Activated T-cell treated with anti-CD3 and anti-CD28 coated beads, Interleukin-2, amount 50 U/mL, for 72 hours (primary cell): ENCODE measurements at regions not wholly inside any gene's neighbourhood (a gene's known extent, or its start where the extent isn't known, plus 50 kb on each side); places are given as distances from the start of the nearest gene placed in this dataset.

ENCODE experiments used
- ATAC-seq, 2 donors: fragments of 150-1000 bp; cut with Tn5 transposase; replicated peaks in 1 of 2; 2 replicates each; pipeline ENCODE4 v1.10.0; 2021; ENCODE audit warnings: moderate library complexity in 2 of 2, mild to moderate bottlenecking in 1 of 2
- DNase-seq, 2 donors: peaks; one replicate each; pipeline ENCODE4 v3.0.0; 2021 to 2022; ENCODE audit warnings: mixed read lengths in 1 of 2
- H3K27ac Mint-ChIP-seq: one replicate; pipeline ENCODE4 v1.8.0; 2022; ENCODE audit warnings: mild to moderate bottlenecking, moderate library complexity, mixed read lengths
- H3K27me3 Mint-ChIP-seq: one replicate; pipeline ENCODE4 v1.8.0; 2022; ENCODE audit warnings: low read depth, mixed read lengths
- H3K36me3 Mint-ChIP-seq, 2 donors: one replicate each; pipeline ENCODE4 v1.8.0; 2022; ENCODE audit warnings: mixed read lengths in 2 of 2, mild to moderate bottlenecking in 1 of 2; ENCODE audit not compliant: insufficient read depth in 2 of 2
- H3K4me1 Mint-ChIP-seq: one replicate; pipeline ENCODE4 v1.8.0; 2022; ENCODE audit warnings: low read depth, mixed read lengths
- H3K4me3 Mint-ChIP-seq, 2 donors: one replicate each; pipeline ENCODE4 v1.8.0; 2022; ENCODE audit warnings: mild to moderate bottlenecking in 2 of 2, mixed read lengths in 2 of 2, moderate library complexity in 2 of 2
- H3K9me3 Mint-ChIP-seq, 2 donors: one replicate each; pipeline ENCODE4 v1.8.0; 2022; ENCODE audit warnings: mixed read lengths in 2 of 2

DNA sequence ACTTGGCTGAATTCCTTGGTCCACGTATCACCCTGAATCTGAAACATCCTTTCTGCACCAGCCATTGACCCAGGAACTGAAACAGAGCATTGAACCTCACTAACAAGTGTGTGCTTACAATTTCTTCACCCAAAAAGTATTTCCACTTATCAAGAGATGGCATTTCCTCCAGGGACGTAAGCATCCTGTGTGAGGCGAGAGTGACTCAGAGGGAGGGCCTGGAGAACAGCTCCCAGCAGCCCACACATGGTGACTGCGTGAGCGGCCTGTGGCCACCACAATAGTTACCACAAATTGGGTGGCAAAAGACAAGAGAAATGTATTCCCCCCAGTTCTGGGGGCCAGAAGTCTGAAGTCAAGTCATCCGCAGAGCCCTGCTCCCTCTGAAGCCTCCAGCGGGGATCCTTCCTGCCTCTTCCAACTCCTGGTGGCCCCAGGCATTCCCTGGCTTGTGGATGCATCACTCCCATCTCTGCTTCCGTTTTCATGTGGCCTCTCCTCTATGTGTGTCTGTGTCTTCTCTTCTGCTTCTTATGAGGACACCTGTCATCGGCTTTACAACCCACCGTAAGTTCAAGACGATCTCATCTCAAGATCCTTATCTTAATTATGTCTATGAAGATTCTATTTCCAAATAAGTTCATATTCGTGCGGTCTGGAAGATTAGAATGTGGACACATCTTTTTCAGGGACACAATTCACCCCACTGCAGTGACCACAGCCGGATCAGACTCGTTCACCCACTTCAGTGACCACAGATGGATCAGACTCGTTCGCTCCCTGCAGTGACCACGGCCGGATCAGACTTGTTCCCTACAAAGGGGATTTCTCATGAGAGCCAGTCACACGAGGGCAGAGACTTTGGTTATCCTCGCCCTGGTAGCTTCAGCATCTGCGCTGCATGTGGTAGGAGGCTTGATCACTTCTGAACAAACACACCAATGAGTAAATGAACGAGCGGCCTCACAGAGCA is 122.6 kb upstream of the FOXF1 start:
- Mint-ChIP-seq H3K9me3 (no peaks in the 10 kb centered on the region), H3K27me3 (peaks cover 7% of the 10 kb centered on the region), H3K4me1 (no peaks in the 10 kb centered on the region), H3K4me3 (no peak overlapping the region), H3K27ac (no peak overlapping the region), H3K36me3 (no peaks in the 10 kb centered on the region)
- DNase-seq (no peak), ATAC-seq (no peak)

DNA sequence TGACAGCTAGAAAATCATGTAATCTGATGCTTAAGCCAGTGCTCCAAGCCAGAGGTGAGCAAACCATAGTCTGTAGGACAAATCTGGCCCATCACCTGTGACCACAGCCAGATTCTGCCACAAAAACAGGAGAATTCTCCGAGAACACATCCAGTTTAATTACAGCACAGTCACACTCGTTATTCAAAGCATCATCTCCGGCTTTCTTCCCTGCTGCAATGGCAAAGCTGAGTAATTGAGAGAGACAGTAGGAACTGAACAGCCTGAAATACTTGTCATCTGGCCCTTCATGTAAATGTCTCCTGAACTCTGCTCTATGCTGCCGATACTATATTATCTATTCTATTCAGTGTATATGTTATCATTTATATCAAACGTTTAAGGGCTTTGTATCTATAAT is 121.4 kb upstream of the FOXF1 start:
- no peak overlapping the region for H3K27ac Mint-ChIP-seq
- no peaks in the 10 kb centered on the region for H3K4me1 Mint-ChIP-seq
- no peaks in the 10 kb centered on the region for H3K36me3 Mint-ChIP-seq
- no peaks in the 10 kb centered on the region for H3K9me3 Mint-ChIP-seq
- H3K4me3 Mint-ChIP-seq: no peak overlapping the region
- no peak for ATAC-seq
- H3K27me3 Mint-ChIP-seq: peaks cover 7% of the 10 kb centered on the region
- no peak for DNase-seq

DNA sequence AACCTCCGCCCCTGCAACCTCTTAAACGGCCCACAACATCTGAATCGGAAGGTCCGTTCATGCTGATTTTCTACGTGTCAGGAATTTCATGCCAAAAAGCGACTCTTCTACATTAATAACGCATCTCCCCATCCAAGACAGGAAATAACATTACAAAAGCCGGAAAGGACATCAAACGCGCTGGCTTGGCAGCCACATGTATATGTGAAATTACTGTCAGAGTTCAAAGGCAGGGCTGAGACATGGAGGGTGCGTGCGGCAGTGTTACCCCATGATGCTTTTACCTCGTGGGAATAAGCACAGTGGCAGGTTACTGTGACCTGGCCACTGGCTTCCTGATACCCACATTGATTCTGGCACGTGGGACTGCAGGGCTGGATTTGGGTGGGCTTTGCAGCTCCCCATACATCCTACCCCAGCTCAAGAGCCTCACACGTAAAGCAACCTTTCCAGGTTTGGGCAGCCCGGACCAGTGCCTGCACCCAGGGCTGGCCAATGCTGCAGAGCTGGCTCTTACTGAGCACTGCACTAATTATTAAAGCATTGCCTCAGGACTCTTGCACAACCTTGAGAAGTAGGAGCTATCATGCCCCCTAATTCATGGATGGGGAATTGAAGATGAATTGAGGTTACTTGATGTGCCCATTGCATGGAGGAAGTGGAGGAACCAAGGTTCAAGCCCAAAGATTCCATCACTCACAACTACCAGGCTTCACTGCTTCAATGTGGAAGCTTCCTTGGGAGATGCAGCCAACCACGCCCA is 120.6 kb upstream of the FOXF1 start:
- Mint-ChIP-seq H3K4me1 (no peaks in the 10 kb centered on the region), H3K9me3 (no peaks in the 10 kb centered on the region), H3K36me3 (no peaks in the 10 kb centered on the region), H3K4me3 (no peak overlapping the region), H3K27me3 (peaks cover 7% of the 10 kb centered on the region), H3K27ac (no peak overlapping the region)
- ATAC-seq (no peak), DNase-seq (no peak)

DNA sequence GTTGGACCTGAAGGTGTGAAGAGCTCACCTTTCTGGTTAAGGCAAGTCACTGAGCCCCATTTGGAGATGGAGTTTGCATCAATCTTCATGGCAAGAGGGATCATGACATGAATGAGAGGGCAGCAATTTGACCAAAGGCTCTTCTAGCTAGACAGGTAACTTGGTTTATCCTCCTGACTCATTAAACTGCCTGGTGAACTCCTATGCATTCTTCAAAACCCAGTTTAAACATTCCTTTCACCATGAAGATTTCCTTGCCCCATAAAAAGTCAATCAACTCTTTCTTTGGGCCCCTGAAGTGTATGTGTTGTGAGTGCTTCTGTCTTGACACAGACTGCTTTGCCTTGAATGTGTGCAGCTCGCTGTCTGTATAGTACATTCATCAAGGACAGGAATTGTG is 120.0 kb upstream of the FOXF1 start:
- no peak for DNase-seq
- Mint-ChIP-seq H3K36me3 (no peaks in the 10 kb centered on the region), H3K9me3 (no peaks in the 10 kb centered on the region), H3K4me3 (no peak overlapping the region), H3K27ac (no peak overlapping the region), H3K27me3 (peaks cover 7% of the 10 kb centered on the region), H3K4me1 (no peaks in the 10 kb centered on the region)
- no peak for ATAC-seq

DNA sequence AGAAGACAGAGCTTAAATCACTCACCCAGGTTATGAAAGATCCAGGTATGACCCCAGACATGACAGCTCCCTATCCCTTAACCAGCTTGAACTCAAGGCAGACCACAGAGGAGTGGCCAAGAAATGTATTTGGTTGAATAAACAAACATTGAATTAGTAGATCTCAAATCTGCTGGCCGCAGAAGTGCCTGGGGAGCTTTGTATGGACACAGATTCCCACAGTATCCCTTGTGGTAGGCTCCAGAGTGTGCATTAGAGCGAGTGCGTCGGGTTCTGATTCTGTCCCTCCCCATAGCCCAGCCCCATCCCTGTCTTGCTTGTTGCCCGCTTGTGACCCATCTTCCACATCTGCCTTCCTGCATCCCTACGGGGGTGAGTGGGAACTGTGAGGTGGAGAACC is 118.8 kb upstream of the FOXF1 start:
- no peak for DNase-seq
- Mint-ChIP-seq H3K4me3 (no peak overlapping the region), H3K36me3 (no peaks in the 10 kb centered on the region), H3K9me3 (no peaks in the 10 kb centered on the region), H3K27me3 (peaks cover 7% of the 10 kb centered on the region), H3K4me1 (no peaks in the 10 kb centered on the region), H3K27ac (no peak overlapping the region)
- ATAC-seq: no peak

DNA sequence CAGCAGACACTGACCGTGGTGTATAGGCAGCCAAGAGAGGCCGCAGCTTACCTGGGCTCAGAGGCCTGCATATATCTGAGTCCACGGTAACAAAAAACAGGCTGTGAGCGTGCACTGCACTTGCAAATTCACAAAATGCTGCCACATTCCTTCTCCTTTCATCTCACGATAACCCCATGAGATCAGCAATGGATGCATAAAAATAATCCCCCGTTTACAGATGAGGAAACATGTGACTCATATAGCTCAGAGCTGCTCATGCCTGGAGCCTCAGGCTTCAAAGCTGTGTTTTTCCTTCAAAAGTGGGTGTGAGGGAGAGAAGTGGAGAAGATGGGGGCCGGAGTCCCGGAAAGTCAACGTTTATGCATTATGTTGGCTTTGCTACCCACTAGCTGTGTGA is 118.3 kb upstream of the FOXF1 start:
- no peak for ATAC-seq
- H3K27me3 Mint-ChIP-seq: peaks cover 7% of the 10 kb centered on the region
- H3K27ac Mint-ChIP-seq: no peak overlapping the region
- H3K4me3 Mint-ChIP-seq: no peak overlapping the region
- no peaks in the 10 kb centered on the region for H3K4me1 Mint-ChIP-seq
- no peaks in the 10 kb centered on the region for H3K36me3 Mint-ChIP-seq
- no peak for DNase-seq
- H3K9me3 Mint-ChIP-seq: no peaks in the 10 kb centered on the region

DNA sequence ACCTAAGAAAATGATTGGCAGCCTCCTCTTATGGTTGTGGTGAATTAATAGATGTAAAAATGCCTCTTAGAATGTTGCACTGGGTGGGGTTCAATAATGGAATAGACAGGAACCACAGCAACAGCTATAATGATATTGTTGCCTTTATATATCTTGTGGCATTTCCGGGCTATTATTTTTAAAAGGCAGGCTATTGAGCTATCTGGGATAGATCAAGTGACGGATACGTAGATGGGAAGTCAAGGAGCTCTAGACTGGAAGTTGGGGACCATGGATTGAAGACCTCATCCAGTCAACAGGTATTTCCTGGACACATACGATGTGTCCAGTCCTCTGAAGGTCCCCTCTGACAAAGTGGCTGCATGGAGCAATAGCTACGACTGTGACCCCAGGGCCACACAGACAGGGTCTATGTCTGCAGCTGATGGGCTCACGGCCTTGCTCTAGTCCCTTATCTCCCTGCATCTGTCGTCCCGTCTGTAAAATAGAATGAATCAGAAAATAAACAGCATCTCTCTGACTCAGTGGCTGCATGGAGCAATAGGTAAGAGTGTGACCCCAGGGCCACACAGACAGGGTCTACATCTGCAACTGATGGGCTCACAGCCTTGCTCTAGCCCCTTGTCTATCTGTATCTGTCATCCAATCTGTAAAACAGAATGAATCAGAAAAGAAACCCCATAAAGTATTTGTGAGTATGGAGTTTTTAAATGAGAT is 117.7 kb upstream of the FOXF1 start:
- ATAC-seq: no peak
- no peak for DNase-seq
- no peaks in the 10 kb centered on the region for H3K4me1 Mint-ChIP-seq
- no peak overlapping the region for H3K27ac Mint-ChIP-seq
- H3K27me3 Mint-ChIP-seq: peaks cover 6% of the 10 kb centered on the region
- H3K36me3 Mint-ChIP-seq: no peaks in the 10 kb centered on the region
- H3K4me3 Mint-ChIP-seq: no peak overlapping the region
- H3K9me3 Mint-ChIP-seq: no peaks in the 10 kb centered on the region

DNA sequence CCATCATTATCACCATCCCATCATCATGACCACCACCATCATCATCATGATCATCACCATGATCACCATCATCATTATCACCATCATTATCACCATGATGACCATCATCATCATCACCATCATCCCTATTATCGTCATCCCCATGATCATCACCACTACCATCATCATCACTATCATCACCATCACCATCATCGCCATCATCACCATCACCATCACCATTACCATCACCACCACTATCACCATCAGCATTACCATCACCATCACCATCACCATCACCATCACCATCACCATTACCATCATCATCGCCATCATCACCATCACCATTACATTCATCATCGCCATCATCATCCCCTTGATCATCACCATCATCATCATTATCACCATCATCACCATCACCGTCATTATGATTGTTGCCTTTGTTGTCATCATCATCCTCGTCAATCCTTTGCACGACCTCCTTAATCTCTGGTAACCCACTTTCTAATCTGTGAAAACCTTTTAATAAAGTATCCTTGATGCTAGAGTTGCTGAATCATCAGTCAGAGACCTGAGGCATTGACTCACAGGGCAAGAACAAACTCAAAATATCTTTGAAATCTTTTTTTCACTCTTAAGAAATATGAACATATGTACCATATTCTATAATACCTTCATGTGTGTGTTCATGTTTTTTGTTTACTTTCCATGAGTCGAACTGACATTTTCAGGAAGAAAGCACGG is 116.3 kb upstream of the FOXF1 start:
- Mint-ChIP-seq H3K27me3 (no peaks in the 10 kb centered on the region), H3K9me3 (no peaks in the 10 kb centered on the region), H3K4me1 (no peaks in the 10 kb centered on the region), H3K4me3 (no peak overlapping the region), H3K36me3 (no peaks in the 10 kb centered on the region), H3K27ac (no peak overlapping the region)
- no peak for ATAC-seq
- DNase-seq: no peak

DNA sequence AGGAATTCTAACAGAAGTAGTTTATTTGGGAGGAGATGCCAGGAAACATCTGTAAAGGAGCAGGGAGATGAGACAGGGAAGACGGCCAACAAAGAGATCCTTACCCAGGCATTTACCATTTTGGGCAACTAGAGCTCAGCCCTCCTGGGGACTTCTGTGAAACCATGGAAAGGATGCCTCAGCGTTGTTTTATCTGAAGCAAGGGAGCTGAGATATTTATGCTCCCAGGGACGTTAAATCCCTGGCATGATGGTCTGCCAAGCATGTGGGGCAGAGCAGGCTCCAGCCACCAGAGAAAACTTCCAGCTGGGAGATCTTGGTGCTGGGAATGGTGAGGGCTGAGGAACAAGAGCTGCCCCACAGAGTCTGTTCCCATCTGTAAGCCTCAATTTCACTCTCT is 114.8 kb upstream of the FOXF1 start:
- no peaks in the 10 kb centered on the region for H3K9me3 Mint-ChIP-seq
- DNase-seq (no peak), ATAC-seq (no peak)
- H3K4me3 Mint-ChIP-seq: no peak overlapping the region
- H3K36me3 Mint-ChIP-seq: no peaks in the 10 kb centered on the region
- H3K27ac Mint-ChIP-seq: no peak overlapping the region
- no peaks in the 10 kb centered on the region for H3K27me3 Mint-ChIP-seq
- no peaks in the 10 kb centered on the region for H3K4me1 Mint-ChIP-seq

DNA sequence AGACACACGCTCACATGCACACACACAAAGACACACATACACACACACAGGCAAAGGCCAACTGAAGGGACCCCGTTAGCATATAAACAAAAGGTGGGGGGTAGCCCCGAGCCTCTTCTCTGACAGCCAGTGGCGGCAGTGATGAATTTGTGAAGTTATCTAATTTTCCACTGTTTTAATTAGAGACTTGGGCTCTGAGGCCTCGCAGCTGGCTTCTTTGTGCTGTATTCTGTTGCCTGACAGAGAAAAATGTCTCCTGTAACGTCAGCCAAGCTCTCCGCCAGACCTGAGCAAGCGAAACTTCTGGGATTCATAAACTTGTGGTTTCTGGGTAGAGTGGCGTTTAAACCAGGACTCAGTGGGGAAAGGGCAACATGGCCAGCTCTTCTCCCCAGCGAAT is 113.9 kb upstream of the FOXF1 start:
- H3K4me1 Mint-ChIP-seq: no peaks in the 10 kb centered on the region
- H3K27ac Mint-ChIP-seq: no peak overlapping the region
- no peak overlapping the region for H3K4me3 Mint-ChIP-seq
- DNase-seq: no peak
- H3K9me3 Mint-ChIP-seq: no peaks in the 10 kb centered on the region
- ATAC-seq: no peak
- no peaks in the 10 kb centered on the region for H3K27me3 Mint-ChIP-seq
- H3K36me3 Mint-ChIP-seq: no peaks in the 10 kb centered on the region

DNA sequence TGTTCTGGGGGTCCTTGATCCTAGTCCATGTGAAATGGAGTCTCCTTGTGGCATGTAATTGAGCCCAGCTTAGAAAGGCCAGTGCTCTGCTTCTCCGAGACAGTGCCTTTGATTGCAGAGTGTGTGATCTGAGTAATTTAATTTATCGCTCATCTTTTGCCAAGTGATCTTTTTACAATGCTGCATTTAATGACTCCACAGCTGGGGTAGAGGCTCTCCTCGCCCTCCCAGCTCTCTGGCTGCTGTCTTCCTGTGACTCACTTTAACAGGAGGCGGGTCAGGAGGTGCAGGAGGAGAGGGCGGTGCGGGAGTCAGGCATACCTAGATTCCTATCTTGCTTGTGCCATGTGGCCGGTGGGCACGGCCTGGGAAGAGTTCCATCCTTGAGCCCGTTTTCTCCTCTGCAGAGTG is 113.4 kb upstream of the FOXF1 start:
- H3K4me3 Mint-ChIP-seq: no peak overlapping the region
- no peaks in the 10 kb centered on the region for H3K4me1 Mint-ChIP-seq
- no peak for DNase-seq
- H3K27me3 Mint-ChIP-seq: no peaks in the 10 kb centered on the region
- no peak for ATAC-seq
- no peak overlapping the region for H3K27ac Mint-ChIP-seq
- no peaks in the 10 kb centered on the region for H3K36me3 Mint-ChIP-seq
- no peaks in the 10 kb centered on the region for H3K9me3 Mint-ChIP-seq

DNA sequence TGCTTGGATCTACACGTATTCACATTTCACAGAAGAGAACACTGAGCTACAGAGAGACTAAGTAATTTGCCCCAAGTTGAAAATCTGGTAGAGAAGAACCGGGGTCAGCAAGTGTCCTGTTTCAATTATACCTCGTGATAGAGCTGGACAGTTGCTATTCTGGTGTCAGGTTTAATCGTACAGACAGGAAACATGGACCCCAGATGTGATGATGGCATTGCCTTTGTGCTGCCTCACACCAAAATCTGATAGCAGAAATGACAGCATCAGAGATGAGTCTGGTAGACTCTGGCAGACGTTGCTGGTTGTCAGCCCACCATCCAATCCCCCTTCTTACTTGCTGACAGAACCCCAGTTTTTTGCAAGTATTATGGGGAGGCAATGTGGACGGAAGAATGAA is 112.1 kb upstream of the FOXF1 start:
- Mint-ChIP-seq H3K27me3 (no peaks in the 10 kb centered on the region), H3K9me3 (no peaks in the 10 kb centered on the region), H3K27ac (no peak overlapping the region), H3K4me3 (no peak overlapping the region), H3K4me1 (no peaks in the 10 kb centered on the region), H3K36me3 (no peaks in the 10 kb centered on the region)
- no peak for ATAC-seq
- DNase-seq: no peak

DNA sequence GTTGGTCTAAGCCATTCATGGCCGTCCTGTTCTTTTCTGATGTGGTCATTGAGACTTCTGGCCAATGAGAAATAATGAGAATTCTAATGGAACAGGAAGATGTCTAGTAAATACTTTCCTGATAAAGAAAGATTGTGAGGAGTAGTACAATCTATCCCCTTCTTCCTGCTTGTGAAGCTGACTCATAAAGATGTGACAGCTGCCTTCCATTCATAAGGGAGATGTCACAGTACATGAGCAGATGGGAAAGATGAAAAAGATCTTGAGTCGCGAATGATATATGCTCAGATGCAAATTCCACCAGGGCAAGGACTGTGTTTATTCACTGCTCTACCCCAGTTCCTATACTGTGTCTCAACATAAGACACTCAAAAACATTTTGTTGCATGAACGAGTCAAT is 111.7 kb upstream of the FOXF1 start:
- no peaks in the 10 kb centered on the region for H3K36me3 Mint-ChIP-seq
- DNase-seq (no peak), ATAC-seq (no peak)
- H3K4me3 Mint-ChIP-seq: no peak overlapping the region
- H3K4me1 Mint-ChIP-seq: no peaks in the 10 kb centered on the region
- no peaks in the 10 kb centered on the region for H3K27me3 Mint-ChIP-seq
- no peaks in the 10 kb centered on the region for H3K9me3 Mint-ChIP-seq
- no peak overlapping the region for H3K27ac Mint-ChIP-seq
